Testis (tissue), 2 donors: ENCODE measurements at regions not wholly inside any gene's neighbourhood (a gene's known extent, or its start where the extent isn't known, plus 50 kb on each side); places are given as distances from the start of the nearest gene placed in this dataset.

ENCODE experiments used
- POLR2A ChIP-seq: fragments of 450-650 bp; IDR thresholded peaks from one replicate; pipeline ENCODE4 v1.6.1; 2017; ENCODE audit warnings: antibody characterized with exemption, mild to moderate bottlenecking, moderate library complexity
- TF ChIP-seq, protein P1 (sequence below), 3 experiments: fragments of 450-650 bp in 2 of 3; fragments of 200-600 bp in 1 of 3; sonication (generic) in 1 of 3; IDR thresholded peaks; one replicate each; pipeline ENCODE4 v1.5.1; 2016 to 2019; ENCODE audit warnings: antibody characterized with exemption in 3 of 3, mild to moderate bottlenecking in 2 of 3, moderate library complexity in 1 of 3

DNA sequence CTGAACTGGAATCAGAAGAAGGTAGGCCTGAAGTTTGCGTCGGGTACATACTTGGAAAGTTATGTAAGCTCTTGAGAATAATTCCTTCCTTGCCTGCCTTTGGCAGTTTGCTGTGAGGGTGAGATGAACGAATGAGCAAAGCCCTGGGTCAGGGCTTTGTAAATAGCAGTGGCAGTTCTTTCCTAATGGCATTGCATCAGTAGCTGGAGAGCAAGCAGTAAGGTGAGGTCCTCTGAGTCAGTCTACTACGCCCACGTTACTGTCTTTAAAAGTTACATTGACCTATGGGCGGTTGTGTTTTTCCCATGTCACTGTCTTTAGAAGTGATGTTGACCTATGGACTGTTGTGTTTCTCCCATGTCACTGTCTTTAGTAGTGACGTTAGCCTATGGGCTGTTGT lies 179.1 kb upstream of the E2F8 start:
- TF ChIP-seq, protein P1, sequence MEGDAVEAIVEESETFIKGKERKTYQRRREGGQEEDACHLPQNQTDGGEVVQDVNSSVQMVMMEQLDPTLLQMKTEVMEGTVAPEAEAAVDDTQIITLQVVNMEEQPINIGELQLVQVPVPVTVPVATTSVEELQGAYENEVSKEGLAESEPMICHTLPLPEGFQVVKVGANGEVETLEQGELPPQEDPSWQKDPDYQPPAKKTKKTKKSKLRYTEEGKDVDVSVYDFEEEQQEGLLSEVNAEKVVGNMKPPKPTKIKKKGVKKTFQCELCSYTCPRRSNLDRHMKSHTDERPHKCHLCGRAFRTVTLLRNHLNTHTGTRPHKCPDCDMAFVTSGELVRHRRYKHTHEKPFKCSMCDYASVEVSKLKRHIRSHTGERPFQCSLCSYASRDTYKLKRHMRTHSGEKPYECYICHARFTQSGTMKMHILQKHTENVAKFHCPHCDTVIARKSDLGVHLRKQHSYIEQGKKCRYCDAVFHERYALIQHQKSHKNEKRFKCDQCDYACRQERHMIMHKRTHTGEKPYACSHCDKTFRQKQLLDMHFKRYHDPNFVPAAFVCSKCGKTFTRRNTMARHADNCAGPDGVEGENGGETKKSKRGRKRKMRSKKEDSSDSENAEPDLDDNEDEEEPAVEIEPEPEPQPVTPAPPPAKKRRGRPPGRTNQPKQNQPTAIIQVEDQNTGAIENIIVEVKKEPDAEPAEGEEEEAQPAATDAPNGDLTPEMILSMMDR (IDR thresholded peaks at IDR 0.05) = no peak
- TF ChIP-seq POLR2A = no peak
